ENCODE measurements at regions not wholly inside any gene's neighbourhood (a gene's known extent, or its start where the extent isn't known, plus 50 kb on each side); places are given as distances from the start of the nearest gene placed in this dataset.

- WGBS, 4 donors, result 75 to 91% (median 85%) methylated on average over 6 of the region's 6 CpGs
- H3K4me1 ChIP-seq (replicated peaks in 1 of 2), result no peaks in the 10 kb centered on the region
These were observed 63.5 kb downstream of the CHST2 start for GRCh38 chr3:143182866-143183664.

GRCh38 chr3:143183665-143183964 is 64.0 kb downstream of the CHST2 start:
- intact Hi-C loops (cut with DNase I), result no loop called here
- no peak for DNase-seq
- Histone ChIP-seq H3K9me3 (replicated peaks in 1 of 3) (no peaks in the 10 kb centered on the region), H3K36me3 (replicated peaks in 1 of 2) (no peaks in the 10 kb centered on the region), H3K27ac (no peak overlapping the region), H3K4me3 (no peak overlapping the region), H3K27me3 (no peaks in the 10 kb centered on the region), H3K4me1 (replicated peaks in 1 of 2) (no peaks in the 10 kb centered on the region)
- no peak for TF ChIP-seq POLR2A (IDR thresholded peaks at IDR 0.05)
- no peak for TF ChIP-seq CTCF (IDR thresholded peaks at IDR 0.05)
- 69 to 80% (median 72%) methylated on average over 4 of the region's 4 CpGs for WGBS, 4 donors

More at GRCh38 chr3:143182866-143183664, 63.5 kb downstream of the CHST2 start:
- TF ChIP-seq POLR2A (IDR thresholded peaks at IDR 0.05) (no peak), CTCF (IDR thresholded peaks at IDR 0.05) (no peak)
- intact Hi-C loops (cut with DNase I), result no loop called here
- no peaks in the 10 kb centered on the region for H3K9me3 ChIP-seq (replicated peaks in 1 of 3)
- no peaks in the 10 kb centered on the region for H3K36me3 ChIP-seq (replicated peaks in 1 of 2)
- H3K4me3 ChIP-seq, result no peak overlapping the region
- DNase-seq, result no peak
- no peaks in the 10 kb centered on the region for H3K27me3 ChIP-seq
- H3K27ac ChIP-seq, result no peak overlapping the region

- H3K27ac ChIP-seq, result no peak overlapping the region
These were observed 64.5 kb downstream of the CHST2 start for GRCh38 chr3:143184099-143184498.

GRCh38 chr3:143185401-143185800 is 65.8 kb downstream of the CHST2 start:
- H3K36me3 ChIP-seq (replicated peaks in 1 of 2), result no peaks in the 10 kb centered on the region
- no peak overlapping the region for H3K27ac ChIP-seq
- H3K9me3 ChIP-seq (replicated peaks in 1 of 3), result no peaks in the 10 kb centered on the region
- no peaks in the 10 kb centered on the region for H3K27me3 ChIP-seq
- TF ChIP-seq CTCF (IDR thresholded peaks at IDR 0.05), result no peak
- TF ChIP-seq POLR2A (IDR thresholded peaks at IDR 0.05), result no peak
- DNase-seq, result no peak
- no peak overlapping the region for H3K4me3 ChIP-seq
- intact Hi-C loops (cut with DNase I), result no loop called here
- no peaks in the 10 kb centered on the region for H3K4me1 ChIP-seq (replicated peaks in 1 of 2)

More at GRCh38 chr3:143184099-143184498, 64.5 kb downstream of the CHST2 start:
- Histone ChIP-seq H3K9me3 (replicated peaks in 1 of 3) (no peaks in the 10 kb centered on the region), H3K4me1 (replicated peaks in 1 of 2) (no peaks in the 10 kb centered on the region), H3K27me3 (no peaks in the 10 kb centered on the region), H3K36me3 (replicated peaks in 1 of 2) (no peaks in the 10 kb centered on the region), H3K4me3 (no peak overlapping the region)
- TF ChIP-seq POLR2A (IDR thresholded peaks at IDR 0.05) (no peak), CTCF (IDR thresholded peaks at IDR 0.05) (no peak)
- no peak for DNase-seq
- intact Hi-C loops (cut with DNase I), result no loop called here
- 67 to 100% (median 86%) methylated on average over 1 of the region's 1 CpG for WGBS, 4 donors

Data from adrenal gland (tissue), 9 donors.